ENCODE measurements at regions not wholly inside any gene's neighbourhood (a gene's known extent, or its start where the extent isn't known, plus 50 kb on each side); places are given as distances from the start of the nearest gene placed in this dataset.
A peak's percentile ranks its signal among the peaks of the same experiment; 100 is the strongest.
"Not testable (repeated sequence)": the region's sequence is repeated elsewhere in the genome, so short reads cannot be mapped to it uniquely, and the experiment has no call there.

DNA sequence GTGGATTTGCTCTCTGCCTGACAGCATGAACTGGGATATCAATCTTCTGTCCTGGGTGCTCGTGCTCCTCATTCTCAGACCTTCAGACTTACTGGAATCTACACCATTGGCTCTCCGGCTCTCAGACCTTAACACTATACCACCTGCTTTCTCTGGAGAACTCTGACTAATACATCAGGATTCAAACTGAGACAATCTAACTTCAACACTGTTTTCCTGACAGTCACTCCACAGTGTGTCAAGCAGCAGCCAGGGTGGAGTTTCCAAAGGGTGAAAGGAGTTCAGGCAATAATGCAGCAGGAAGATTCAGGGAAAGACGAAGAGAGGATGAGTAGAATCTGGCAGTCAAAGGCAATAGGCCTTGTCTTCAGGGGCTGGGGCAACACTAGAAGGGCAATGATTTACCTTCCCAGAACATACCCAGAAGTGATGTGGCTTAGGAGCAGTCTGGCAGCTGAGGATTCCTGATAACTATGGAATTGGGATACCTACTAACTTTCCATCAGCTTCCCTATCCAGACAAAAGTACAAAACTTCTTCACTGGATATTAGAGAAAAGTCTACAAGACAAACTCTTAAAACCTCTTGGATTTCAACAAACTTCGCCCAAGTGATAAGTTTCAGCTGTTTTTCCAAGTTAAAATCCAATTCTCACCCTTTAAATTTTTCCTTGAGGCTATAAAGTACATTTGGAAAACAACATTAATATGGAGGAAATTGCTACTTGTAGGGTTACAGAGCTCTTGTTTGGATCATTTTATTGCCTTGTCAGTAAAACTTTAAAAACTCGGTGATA is 58.4 kb upstream of the SLIT2 start:
- H3K27me3 ChIP-seq (replicated peaks; ENCODE audit: insufficient read depth, low read depth, low read length, poor library complexity) = no peaks in the 10 kb centered on the region
- ChIA-PET CTCF (no interaction called here), POLR2A (ENCODE audit: low non-redundant PET) (interaction anchor here (0.5 kb wide), 1 partner anchor 7 kb away, joined by 5 read pairs; no protein-coding TSS in a partner anchor)
- TSS peak; percentile 69 for BruUV-seq (replicated peaks)
- H3K27ac ChIP-seq (ENCODE audit: low read depth, low read length, poor library complexity, severe bottlenecking) = peak overlapping the region; percentile 60
- H3K4me1 ChIP-seq (ENCODE audit: insufficient read depth, low read length, poor library complexity, severe bottlenecking) = peaks cover 30% of the 10 kb centered on the region
- H3K4me3 ChIP-seq (ENCODE audit: low read depth, low read length, poor library complexity, severe bottlenecking) = no peak overlapping the region
- H3K9me3 ChIP-seq (ENCODE audit: low read depth, low read length, poor library complexity, severe bottlenecking) = no peaks in the 10 kb centered on the region
- H3K36me3 ChIP-seq (ENCODE audit: insufficient read depth, low read length, poor library complexity, severe bottlenecking) = no peaks in the 10 kb centered on the region
- peak; percentile 32 for DNase-seq (ENCODE audit: low spot score)
- TF ChIP-seq EZH2 (IDR thresholded peaks at IDR 0.05; ENCODE audit: borderline replicate concordance, low read depth, low read length, poor library complexity, severe bottlenecking) (no peak), CTCF (conservative IDR thresholded peaks at IDR 0.05; ENCODE audit: low read depth, low read length) (no peak)
- intact Hi-C loops (cut with micrococcal nuclease; ENCODE audit: unreplicated experiment) = no loop called here

GRCh38 chr4:20192736-20193135 is 59.0 kb upstream of the SLIT2 start:
- ChIA-PET CTCF (no interaction called here), POLR2A (ENCODE audit: low non-redundant PET) (interaction anchor here (0.5 kb wide), 1 partner anchor 8 kb away, joined by 5 read pairs; no protein-coding TSS in a partner anchor)
- Histone ChIP-seq H3K27ac (ENCODE audit: low read depth, low read length, poor library complexity, severe bottlenecking) (no peak overlapping the region), H3K27me3 (replicated peaks; ENCODE audit: insufficient read depth, low read depth, low read length, poor library complexity) (no peaks in the 10 kb centered on the region), H3K9me3 (ENCODE audit: low read depth, low read length, poor library complexity, severe bottlenecking) (no peaks in the 10 kb centered on the region), H3K36me3 (ENCODE audit: insufficient read depth, low read length, poor library complexity, severe bottlenecking) (no peaks in the 10 kb centered on the region), H3K4me1 (ENCODE audit: insufficient read depth, low read length, poor library complexity, severe bottlenecking) (peaks cover 30% of the 10 kb centered on the region), H3K4me3 (ENCODE audit: low read depth, low read length, poor library complexity, severe bottlenecking) (no peak overlapping the region)
- BruUV-seq (replicated peaks) = no TSS peak
- intact Hi-C loops (cut with micrococcal nuclease; ENCODE audit: unreplicated experiment) = no loop called here
- TF ChIP-seq CTCF (conservative IDR thresholded peaks at IDR 0.05; ENCODE audit: low read depth, low read length) (no peak), EZH2 (IDR thresholded peaks at IDR 0.05; ENCODE audit: borderline replicate concordance, low read depth, low read length, poor library complexity, severe bottlenecking) (no peak)
- no peak for DNase-seq (ENCODE audit: low spot score)

DNA sequence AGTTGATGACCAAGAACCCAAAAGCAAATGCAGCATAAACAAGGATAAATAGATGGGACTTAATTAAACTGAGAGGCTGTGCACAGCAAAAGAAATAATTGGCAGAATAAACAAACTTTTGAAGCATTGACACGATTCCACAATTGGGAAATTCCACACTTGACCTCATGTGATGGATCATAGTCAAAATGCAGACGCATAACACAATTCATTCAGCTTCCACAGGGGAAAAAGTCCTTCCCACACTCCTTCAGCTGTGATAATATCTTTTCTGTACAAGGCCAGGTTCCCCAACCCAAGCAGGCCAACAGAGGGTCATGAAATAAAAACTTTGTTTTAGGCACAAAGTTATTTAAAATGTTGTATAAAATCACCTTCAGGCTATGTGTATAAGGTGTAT is 66.6 kb upstream of the SLIT2 start:
- Histone ChIP-seq H3K27ac (ENCODE audit: low read depth, low read length, poor library complexity, severe bottlenecking) (no peak overlapping the region), H3K36me3 (ENCODE audit: insufficient read depth, low read length, poor library complexity, severe bottlenecking) (no peaks in the 10 kb centered on the region), H3K9me3 (ENCODE audit: low read depth, low read length, poor library complexity, severe bottlenecking) (peaks cover 6% of the 10 kb centered on the region), H3K4me1 (ENCODE audit: insufficient read depth, low read length, poor library complexity, severe bottlenecking) (no peaks in the 10 kb centered on the region), H3K4me3 (ENCODE audit: low read depth, low read length, poor library complexity, severe bottlenecking) (no peak overlapping the region), H3K27me3 (replicated peaks; ENCODE audit: insufficient read depth, low read depth, low read length, poor library complexity) (no peaks in the 10 kb centered on the region)
- intact Hi-C loops (cut with micrococcal nuclease; ENCODE audit: unreplicated experiment) = no loop called here
- no TSS peak for BruUV-seq (replicated peaks)
- POLR2A ChIA-PET (ENCODE audit: low non-redundant PET) = no interaction called here
- CTCF ChIA-PET = no interaction called here
- no peak for TF ChIP-seq EZH2 (IDR thresholded peaks at IDR 0.05; ENCODE audit: borderline replicate concordance, low read depth, low read length, poor library complexity, severe bottlenecking)
- TF ChIP-seq CTCF (conservative IDR thresholded peaks at IDR 0.05; ENCODE audit: low read depth, low read length) = no peak
- DNase-seq (ENCODE audit: low spot score) = no peak

GRCh38 chr4:20183131-20183530 is 68.6 kb upstream of the SLIT2 start:
- H3K36me3 ChIP-seq (ENCODE audit: insufficient read depth, low read length, poor library complexity, severe bottlenecking); H3K4me3 ChIP-seq (ENCODE audit: low read depth, low read length, poor library complexity, severe bottlenecking); H3K27me3 ChIP-seq (replicated peaks; ENCODE audit: insufficient read depth, low read depth, low read length, poor library complexity); POLR2A ChIA-PET (ENCODE audit: low non-redundant PET); BruUV-seq (replicated peaks); intact Hi-C loops (cut with micrococcal nuclease; ENCODE audit: unreplicated experiment); CTCF ChIA-PET; H3K9me3 ChIP-seq (ENCODE audit: low read depth, low read length, poor library complexity, severe bottlenecking); H3K27ac ChIP-seq (ENCODE audit: low read depth, low read length, poor library complexity, severe bottlenecking); DNase-seq (ENCODE audit: low spot score); H3K4me1 ChIP-seq (ENCODE audit: insufficient read depth, low read length, poor library complexity, severe bottlenecking): not testable (repeated sequence)
